NCI-H128 (cell line): ENCODE measurements at regions not wholly inside any gene's neighbourhood (a gene's known extent, or its start where the extent isn't known, plus 50 kb on each side); places are given as distances from the start of the nearest gene placed in this dataset.

Experiments used
- DNase-seq: peaks from one replicate; lab custom pipeline; 2025; ENCODE audit not compliant: unreplicated experiment; lab: John Stamatoyannopoulos, UW

DNA sequence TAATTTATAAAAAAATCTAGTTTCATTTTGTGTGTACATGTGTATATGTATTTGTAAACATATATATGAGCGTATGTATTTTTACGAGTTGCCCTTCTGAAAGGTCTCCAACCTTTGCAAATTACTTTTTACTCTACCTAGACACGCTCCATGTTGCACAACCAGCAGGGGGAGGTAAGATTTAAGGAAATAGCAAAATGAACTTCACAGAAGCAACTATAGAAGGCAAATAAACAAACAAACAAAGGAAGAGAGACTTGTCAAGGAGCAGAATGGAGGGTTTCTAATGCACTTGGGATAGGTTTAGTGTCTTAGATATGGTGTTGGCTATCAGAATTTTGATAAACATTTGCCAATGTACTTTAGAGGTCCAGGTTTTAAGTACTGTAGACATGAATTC is 820.5 kb upstream of the POU3F3 start:
- peak; percentile 14 for DNase-seq

- no peak for DNase-seq
Observed at GRCh38 chr2:104040771-104041170, 813.1 kb upstream of the POU3F3 start.

GRCh38 chr2:104041351-104041750 is 812.6 kb upstream of the POU3F3 start:
- DNase-seq: no peak

DNA sequence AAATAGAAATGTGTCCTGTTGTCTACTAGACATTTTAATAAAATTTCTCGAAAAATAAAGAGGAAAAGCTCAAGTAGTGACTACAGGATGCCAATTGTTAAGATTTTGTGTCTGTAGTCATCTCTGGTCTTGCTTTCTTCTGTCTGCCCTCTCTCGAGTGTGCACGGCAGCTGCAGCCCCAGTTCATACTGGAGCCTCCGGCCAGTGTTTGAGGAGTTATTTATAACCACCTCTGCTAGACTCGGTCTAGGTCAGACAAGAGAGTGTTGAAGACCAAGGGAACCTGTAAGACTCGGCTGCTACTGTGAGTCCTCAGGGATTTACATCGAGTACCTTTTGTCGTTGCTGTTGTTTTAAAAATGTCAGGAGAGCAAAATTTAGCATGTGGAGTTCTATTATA is 810.1 kb upstream of the POU3F3 start:
- DNase-seq: no peak

DNA sequence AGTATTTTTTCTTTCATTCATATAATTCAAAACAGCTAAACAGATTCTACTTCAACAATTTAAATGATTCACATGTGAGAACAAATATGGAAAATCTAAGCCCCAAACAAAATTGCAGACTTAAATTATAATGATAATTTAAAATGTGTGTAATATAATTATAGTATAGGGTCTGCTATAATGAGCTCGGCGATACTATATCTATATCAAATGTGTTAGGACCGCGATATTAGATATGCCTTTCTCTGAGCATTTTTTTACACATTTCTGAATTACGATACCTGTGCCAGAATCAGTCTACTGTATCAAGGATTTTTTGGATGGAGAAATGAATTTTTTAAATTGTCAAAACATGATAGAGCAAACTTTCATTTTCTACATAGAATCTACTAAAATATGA is 808.8 kb upstream of the POU3F3 start:
- DNase-seq: no peak

- no peak for DNase-seq
Observed at GRCh38 chr2:104046466-104046865, 807.4 kb upstream of the POU3F3 start.

DNA sequence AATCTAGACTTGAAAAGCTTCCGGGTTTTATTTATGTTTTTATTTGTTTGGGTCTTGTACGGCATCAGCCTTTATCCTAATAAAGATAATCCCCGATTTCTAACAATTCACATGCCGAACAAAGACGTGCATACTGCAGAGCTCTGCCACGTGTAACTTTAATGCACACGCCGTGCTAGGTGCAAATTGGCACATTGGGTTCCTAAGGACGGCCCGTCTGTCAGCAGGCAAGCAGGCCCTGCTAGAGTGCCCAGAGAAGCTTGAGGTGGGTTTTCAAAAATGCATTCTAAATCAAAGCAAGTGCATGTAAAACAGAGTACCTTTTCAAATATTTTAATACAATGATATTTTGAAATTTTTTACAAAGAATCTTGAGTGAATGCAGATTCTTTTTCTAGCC is 806.4 kb upstream of the POU3F3 start:
- no peak for DNase-seq

DNA sequence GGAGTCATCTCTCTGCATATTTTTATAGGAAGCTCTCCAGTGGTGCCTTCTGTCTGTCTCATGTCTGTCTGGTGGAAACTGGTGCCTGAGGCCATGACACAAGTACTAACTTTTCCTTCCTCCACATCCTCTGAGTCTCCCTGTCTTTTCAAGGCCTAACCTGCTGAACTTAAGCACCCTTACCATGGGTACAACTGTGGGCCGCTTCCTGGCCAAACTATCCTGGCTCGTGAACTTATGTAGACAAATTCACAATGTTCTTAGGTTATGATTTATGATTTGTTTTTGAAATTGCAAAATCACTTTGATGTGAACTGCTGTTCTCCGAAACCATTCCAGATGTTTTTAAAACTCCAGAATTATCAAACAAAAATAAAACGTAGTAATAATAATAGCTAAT is 804.5 kb upstream of the POU3F3 start:
- DNase-seq: no peak

- no peak for DNase-seq
Observed at GRCh38 chr2:104049981-104050380, 803.9 kb upstream of the POU3F3 start.

GRCh38 chr2:104050656-104051242 is 803.2 kb upstream of the POU3F3 start:
- DNase-seq: peak; percentile 52

DNA sequence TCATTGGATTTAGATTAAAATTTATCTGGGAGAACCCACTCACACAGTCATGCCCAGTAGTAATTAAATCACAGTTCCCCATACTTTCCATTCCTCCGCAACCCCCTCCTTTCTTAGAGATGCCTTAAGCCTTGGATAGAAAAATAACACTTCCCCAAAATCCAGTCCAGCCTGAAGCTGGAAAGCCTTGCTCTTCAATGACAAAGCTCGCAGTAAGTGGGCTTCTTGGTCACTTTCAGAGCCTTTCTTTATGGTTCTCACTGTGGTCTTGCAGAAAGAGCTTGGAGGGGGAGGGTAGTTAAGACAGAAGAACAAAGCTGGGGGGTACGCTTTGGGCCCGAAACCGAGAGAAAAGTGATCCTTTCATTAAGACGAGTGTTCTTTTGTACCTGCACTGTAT is 802.1 kb upstream of the POU3F3 start:
- DNase-seq: no peak

GRCh38 chr2:104052356-104052755 is 801.6 kb upstream of the POU3F3 start:
- no peak for DNase-seq

DNA sequence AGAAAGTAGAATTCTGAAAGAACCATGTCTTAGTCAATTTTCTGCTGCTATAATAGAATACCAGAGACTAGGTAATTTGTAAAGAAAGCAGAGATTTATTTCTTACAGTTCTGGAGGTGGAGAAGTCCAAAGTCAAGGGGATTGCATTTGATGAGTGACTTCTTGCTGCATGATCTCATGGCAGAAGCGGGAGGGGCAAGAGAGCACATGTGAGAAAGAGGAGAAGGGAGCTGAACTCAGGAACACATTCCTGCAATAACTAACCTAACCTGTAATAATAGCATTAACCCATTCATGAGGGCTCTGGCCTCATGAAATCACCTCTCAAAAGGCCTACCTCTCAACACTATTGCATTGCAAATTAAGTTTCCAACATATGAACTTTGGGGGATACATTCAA is 797.5 kb upstream of the POU3F3 start:
- no peak for DNase-seq

DNA sequence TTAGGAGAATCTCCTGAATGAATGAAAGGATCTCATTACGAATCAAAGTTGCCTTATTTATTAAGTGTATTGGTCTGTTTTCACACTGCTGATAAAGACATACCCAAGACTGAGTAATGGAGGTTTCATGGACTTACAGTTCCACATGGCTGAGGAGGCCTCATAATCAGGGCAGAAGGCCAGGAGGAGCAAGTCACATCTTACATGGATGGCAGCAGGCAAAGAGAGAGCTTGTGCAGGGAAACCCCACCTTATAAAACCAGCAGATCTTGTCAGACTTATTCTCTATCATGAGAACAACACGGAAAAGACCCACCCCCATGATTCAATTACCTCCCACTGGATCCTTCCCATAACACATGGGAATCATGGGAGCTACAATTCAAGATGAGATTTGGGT is 785.2 kb upstream of the POU3F3 start:
- no peak for DNase-seq

DNA sequence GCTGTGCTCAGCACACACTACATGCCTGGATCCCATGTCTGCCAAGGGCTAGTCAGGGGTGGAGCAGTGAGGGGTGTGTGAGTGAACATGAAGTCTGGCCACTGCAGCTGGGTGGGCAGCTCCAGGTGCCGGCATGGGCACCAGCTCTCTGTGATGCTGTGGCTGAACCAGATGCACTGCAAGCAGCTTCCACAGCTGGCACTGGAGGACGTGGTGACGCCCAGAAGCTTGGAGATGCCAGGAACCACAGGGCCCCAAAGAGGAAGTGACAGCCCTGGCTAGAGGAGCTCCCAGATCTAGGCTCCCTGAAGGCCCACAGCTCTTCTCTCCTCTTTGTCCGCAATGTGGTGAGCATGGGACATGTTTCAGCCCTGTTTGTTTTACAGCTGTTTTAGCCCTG is 776.3 kb upstream of the POU3F3 start:
- DNase-seq: no peak

GRCh38 chr2:104078431-104079157 is 775.3 kb upstream of the POU3F3 start:
- no peak for DNase-seq

DNA sequence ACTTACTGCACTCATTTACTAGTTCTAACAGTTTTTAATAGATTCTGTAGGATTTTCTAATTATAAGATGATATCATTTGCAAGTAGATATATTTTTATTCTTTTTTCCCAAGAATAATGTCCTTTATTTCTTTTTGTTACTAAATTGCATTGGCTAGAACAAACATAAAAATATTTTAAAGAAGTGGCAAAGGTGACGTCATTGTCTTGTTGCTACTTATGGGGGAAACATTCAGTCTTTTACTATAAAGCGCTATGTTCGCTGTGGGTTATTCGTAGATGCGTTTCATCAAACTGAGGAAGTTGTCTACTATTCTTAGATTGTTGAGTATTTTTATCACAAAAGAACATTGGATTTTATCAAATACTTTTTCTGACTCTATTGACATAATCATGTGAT is 765.2 kb upstream of the POU3F3 start:
- DNase-seq: no peak

DNA sequence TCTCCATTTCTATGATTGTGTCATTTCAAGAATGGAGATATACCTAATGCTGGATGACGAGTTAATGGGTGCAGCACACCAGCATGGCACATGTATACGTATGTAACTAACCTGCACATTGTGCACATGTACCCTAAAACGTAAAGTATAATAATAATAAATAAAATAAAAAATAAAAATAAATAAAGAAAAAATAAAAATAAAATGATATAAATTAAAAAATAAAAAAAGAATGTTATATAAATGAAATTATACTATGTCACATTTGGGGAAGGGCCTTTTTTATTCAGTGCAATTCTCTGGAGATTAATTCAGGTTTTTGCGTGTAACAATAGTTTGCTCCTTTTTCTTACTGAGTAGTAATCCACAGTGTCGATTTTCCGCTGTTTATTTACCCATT is 763.5 kb upstream of the POU3F3 start:
- DNase-seq: no peak

- DNase-seq: no peak
Observed at GRCh38 chr2:104091894-104092293, 762.0 kb upstream of the POU3F3 start.

DNA sequence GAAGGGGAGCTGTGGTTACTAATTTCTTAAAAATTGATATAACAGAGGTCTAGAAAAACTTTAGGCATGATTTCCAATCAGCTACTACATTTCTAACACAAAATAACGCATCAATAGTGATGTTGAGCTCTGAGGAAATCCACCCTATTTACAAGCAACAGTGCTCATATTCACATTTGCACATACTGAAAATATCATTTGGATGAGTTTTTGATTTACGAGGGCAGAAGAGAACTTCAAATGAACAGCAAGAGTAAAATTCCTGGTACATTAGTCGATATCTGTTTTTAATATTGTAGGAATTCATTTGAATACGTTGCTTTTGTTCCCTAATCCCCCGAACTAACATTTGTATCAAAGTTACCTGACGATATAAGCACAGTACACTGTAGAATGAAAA is 761.0 kb upstream of the POU3F3 start:
- DNase-seq: no peak

- DNase-seq: no peak
Observed at GRCh38 chr2:104102615-104103014, 751.3 kb upstream of the POU3F3 start.

- DNase-seq: no peak
Observed at GRCh38 chr2:104109356-104109755, 744.6 kb upstream of the POU3F3 start.

DNA sequence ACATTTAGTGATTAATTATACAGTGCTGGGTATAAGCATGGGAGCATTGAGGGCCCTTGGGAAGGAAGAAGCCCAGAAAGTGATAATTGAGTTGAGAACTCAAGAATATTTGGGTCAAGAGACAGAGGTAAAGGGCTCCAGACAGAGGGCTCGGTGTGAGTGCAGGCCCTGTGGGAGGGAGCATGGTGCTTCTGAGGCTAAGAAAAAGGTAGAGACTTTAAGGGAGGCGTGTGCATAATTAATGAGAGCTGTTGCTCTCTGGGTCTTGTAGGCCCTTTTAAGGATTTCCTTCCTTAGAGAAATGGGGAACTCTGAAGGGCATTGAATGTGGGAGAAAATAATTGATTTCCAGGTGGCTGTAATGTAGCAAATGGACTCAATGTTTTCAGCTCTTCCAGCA is 735.0 kb upstream of the POU3F3 start:
- DNase-seq: no peak
